ENCODE measurements at regions not wholly inside any gene's neighbourhood (a gene's known extent, or its start where the extent isn't known, plus 50 kb on each side); places are given as distances from the start of the nearest gene placed in this dataset.

DNA sequence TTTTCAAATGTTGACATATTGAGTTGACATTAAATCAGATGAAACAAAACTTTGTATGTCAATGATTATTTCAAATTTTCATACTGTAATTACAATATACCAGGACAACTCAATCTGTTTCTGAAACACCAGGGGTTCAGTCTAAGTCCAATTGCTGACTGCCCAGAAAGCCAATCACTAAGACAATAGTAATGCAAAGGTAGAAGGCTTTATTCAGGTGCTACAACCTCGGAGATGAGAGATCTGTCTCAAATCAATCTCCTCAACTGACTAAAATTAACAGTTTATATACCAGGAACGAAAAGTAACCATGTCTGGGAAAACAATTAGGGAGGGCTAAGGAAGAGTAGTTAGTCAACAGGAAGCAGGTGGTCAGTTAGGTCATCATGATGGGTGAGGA lies 1400.4 kb downstream of the SUCLG1 start:
- no peaks in the 10 kb centered on the region for H3K4me1 ChIP-seq
- TF ChIP-seq POLR2A (IDR thresholded peaks at IDR 0.05), result no peak
- TF ChIP-seq, protein P1, sequence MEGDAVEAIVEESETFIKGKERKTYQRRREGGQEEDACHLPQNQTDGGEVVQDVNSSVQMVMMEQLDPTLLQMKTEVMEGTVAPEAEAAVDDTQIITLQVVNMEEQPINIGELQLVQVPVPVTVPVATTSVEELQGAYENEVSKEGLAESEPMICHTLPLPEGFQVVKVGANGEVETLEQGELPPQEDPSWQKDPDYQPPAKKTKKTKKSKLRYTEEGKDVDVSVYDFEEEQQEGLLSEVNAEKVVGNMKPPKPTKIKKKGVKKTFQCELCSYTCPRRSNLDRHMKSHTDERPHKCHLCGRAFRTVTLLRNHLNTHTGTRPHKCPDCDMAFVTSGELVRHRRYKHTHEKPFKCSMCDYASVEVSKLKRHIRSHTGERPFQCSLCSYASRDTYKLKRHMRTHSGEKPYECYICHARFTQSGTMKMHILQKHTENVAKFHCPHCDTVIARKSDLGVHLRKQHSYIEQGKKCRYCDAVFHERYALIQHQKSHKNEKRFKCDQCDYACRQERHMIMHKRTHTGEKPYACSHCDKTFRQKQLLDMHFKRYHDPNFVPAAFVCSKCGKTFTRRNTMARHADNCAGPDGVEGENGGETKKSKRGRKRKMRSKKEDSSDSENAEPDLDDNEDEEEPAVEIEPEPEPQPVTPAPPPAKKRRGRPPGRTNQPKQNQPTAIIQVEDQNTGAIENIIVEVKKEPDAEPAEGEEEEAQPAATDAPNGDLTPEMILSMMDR (IDR thresholded peaks at IDR 0.05), result no peak

DNA sequence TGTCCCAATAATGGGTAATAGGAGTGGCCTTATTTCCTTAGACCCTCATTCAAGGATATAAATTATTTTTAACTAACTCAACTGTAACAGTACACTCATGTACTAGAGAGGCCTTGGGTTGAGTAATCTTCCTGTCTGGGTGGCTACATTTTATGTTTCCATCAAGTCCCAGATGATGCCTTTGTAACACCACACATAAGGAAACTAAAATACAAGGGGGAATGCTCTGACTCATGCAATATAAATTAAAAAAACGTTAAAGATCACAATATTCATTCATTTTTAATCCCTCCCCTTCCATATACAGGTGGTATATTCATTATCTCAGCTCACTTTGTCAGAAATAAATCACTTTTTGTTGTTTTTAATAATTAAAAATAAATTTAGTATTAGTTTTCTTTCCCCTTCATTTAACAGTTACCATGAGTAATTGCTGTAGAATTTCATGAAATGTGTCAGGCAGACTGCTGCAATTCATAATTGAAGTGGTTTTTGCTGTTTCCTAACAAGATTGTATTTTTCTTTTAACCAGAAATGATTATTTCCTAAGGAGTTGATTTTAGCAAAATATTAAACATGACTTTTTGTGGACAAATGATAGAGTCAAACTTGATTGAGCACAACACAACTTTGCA lies 1403.6 kb downstream of the SUCLG1 start:
- DNase-seq, result no peak
- no peaks in the 10 kb centered on the region for H3K27me3 ChIP-seq
- TF ChIP-seq, protein P1 (IDR thresholded peaks at IDR 0.05), result no peak
- TF ChIP-seq POLR2A (IDR thresholded peaks at IDR 0.05), result no peak

More for the DNA sequence above, 1400.4 kb downstream of the SUCLG1 start:
- H3K27ac ChIP-seq, result no peak overlapping the region
- H3K9me3 ChIP-seq, result peaks cover 0 to 10% (median 0%) of the 10 kb centered on the region in 4 donors
- H3K36me3 ChIP-seq, result no peaks in the 10 kb centered on the region
- no peaks in the 10 kb centered on the region for H3K27me3 ChIP-seq
- no peak for DNase-seq
- no peak overlapping the region for H3K4me3 ChIP-seq

DNA sequence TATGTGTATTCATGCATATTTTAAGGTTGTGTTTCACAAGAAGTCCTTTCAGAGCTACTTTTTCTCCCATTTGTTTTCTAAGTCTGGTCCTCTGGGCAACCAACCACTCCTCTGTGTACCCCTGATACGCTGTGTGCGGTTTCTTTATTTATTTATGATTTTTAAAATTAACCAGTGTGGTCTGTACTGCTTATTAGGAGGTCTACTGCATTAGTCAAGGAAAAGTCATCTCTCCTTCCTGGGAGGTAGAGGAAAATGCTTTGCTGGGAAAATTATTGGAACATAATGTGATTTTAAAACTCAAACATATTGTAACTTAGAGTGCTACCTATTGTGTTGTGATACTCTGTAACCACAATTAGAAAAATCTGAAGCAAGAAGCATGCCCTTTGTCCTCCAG lies 1404.3 kb downstream of the SUCLG1 start:
- Histone ChIP-seq H3K27ac (no peak overlapping the region), H3K27me3 (no peaks in the 10 kb centered on the region), H3K36me3 (no peaks in the 10 kb centered on the region), H3K4me1 (no peaks in the 10 kb centered on the region), H3K4me3 (no peak overlapping the region), H3K9me3 (peaks cover 0 to 10% (median 0%) of the 10 kb centered on the region in 4 donors)
- no peak for DNase-seq
- no peak for TF ChIP-seq POLR2A (IDR thresholded peaks at IDR 0.05)
- TF ChIP-seq, protein P1 (IDR thresholded peaks at IDR 0.05), result no peak

More for the DNA sequence above, 1403.6 kb downstream of the SUCLG1 start:
- Histone ChIP-seq H3K27ac (no peak overlapping the region), H3K4me1 (no peaks in the 10 kb centered on the region), H3K9me3 (peaks cover 0 to 10% (median 0%) of the 10 kb centered on the region in 4 donors), H3K36me3 (no peaks in the 10 kb centered on the region), H3K4me3 (no peak overlapping the region)

DNA sequence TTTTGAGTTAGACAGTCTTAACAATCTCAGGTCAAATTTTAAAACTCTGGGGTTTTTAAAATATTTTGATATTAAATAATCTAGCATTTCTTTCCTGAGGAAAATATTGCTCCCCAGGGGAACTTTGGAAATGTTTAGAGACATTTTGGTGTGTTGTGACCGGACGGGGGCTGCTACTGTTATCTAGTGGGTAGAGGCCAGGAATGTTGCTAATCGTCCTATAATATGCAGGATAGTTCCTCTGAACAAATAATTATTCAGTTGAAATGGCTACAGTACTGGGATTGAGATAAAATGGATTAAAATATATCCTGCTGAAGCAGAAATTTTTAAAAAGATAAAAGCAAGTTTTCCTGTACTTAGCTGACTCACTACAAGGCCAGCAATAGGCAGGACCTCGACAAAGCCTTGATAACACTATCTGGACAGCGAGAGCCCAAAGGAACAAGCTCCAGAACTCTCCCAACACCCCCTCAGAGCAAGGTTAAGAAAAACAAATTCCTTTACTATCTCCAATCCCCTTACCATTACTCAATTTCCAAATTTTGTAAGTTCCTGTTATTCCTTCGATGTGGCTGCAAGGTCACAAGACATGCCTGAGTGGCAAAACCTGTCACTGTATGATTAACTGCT lies 1407.4 kb downstream of the SUCLG1 start:
- DNase-seq, result no peak
- no peak for TF ChIP-seq POLR2A (IDR thresholded peaks at IDR 0.05)
- TF ChIP-seq, protein P1 (IDR thresholded peaks at IDR 0.05), result no peak
- Histone ChIP-seq H3K36me3 (no peaks in the 10 kb centered on the region), H3K27me3 (no peaks in the 10 kb centered on the region), H3K4me3 (no peak overlapping the region), H3K27ac (no peak overlapping the region), H3K9me3 (no peaks in the 10 kb centered on the region), H3K4me1 (no peaks in the 10 kb centered on the region)

DNA sequence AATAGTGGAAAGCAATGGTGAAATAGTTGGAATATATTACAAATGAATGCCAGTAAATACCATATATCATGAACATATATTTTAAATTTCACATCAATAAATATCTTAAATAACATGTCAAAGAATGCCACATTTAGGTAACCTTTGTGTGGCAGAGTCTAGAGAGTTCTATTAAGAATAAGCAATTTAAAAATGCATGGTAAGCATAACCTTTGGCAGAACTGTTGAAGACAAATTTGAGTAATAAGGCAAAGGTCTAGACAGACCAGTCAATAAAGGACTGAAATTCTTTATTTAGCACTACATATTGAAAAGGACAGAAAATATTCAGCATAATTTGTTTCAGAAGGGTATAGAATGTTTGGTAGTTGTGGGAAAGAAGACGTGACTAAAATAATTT lies 1417.0 kb downstream of the SUCLG1 start:
- no peak for TF ChIP-seq POLR2A (IDR thresholded peaks at IDR 0.05)
- TF ChIP-seq, protein P1 (IDR thresholded peaks at IDR 0.05), result no peak
- H3K27me3 ChIP-seq, result no peaks in the 10 kb centered on the region

More for the DNA sequence above, 1417.0 kb downstream of the SUCLG1 start:
- no peak for DNase-seq
- Histone ChIP-seq H3K4me3 (no peak overlapping the region), H3K27ac (no peak overlapping the region), H3K9me3 (no peaks in the 10 kb centered on the region), H3K4me1 (no peaks in the 10 kb centered on the region), H3K36me3 (no peaks in the 10 kb centered on the region)
